ENCODE measurements at regions not wholly inside any gene's neighbourhood (a gene's known extent, or its start where the extent isn't known, plus 50 kb on each side); places are given as distances from the start of the nearest gene placed in this dataset.

- Mint-ChIP-seq H3K4me3 (peak overlapping the region; percentile 60), H3K27me3 (peaks cover 0 to 6% of the 10 kb centered on the region in 2 donors), H3K4me1 (ENCODE audit: low read depth in 2 of 2) (peaks cover 8 to 36% of the 10 kb centered on the region in 2 donors), H3K9me3 (no peaks in the 10 kb centered on the region), H3K27ac (peak overlapping the region; percentile 68 to 75), H3K36me3 (no peaks in the 10 kb centered on the region)
- DNase-seq (ENCODE audit: low spot score) (no peak), ATAC-seq (no peak)
Observed at GRCh38 chr13:99027661-99028425, 50.0 kb upstream of the DOCK9 start.

- peaks cover 8 to 32% of the 10 kb centered on the region in 2 donors for H3K4me1 Mint-ChIP-seq (ENCODE audit: low read depth in 2 of 2)
- H3K27ac Mint-ChIP-seq = no peak overlapping the region
Observed at GRCh38 chr13:99028890-99029289, 51.0 kb upstream of the DOCK9 start.

DNA sequence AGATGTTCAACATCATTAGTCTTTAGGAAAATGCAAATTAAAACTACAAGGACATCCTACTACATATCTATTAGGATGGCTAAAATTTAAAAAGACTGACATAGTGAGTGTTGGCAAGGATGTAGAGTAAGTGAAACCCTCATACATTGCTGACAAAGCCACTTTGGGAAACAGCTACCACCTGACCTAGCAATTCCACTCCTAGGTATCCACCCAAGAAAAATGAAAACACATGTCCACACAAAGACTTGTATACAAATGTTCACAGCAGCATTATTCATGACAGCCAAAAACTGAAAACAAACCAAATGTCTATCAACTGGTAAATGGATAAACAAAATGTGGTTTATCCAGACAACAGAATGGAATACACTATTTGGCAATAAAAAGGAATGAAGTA is 51.7 kb upstream of the DOCK9 start:
- no peaks in the 10 kb centered on the region for H3K36me3 Mint-ChIP-seq

More at GRCh38 chr13:99028890-99029289, 51.0 kb upstream of the DOCK9 start:
- Mint-ChIP-seq H3K36me3 (no peaks in the 10 kb centered on the region), H3K9me3 (no peaks in the 10 kb centered on the region), H3K27me3 (peaks cover 0 to 6% of the 10 kb centered on the region in 2 donors), H3K4me3 (no peak overlapping the region)
- DNase-seq (ENCODE audit: low spot score) (peak; percentile 65), ATAC-seq (peak; percentile 50 to 89)

DNA sequence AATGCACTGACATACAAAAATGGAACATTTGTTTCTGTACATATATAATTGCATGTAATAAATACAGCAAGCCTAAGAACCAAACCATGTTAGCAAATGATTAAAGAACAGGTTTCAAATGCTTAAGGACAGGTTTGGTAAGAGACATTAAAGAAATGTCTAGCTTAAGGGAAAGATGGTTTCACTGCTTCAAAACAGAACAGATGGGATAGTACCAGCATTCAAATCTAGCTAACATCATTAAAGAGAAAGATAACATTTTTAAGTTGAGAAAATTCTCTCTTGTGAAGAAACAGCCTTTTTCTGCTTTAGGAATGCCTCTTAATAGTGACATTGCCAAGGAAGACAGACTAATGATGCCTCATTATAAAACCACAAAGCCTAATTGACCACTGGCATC is 52.5 kb upstream of the DOCK9 start:
- H3K4me3 Mint-ChIP-seq = no peak overlapping the region

More for the DNA sequence above, 51.7 kb upstream of the DOCK9 start:
- Mint-ChIP-seq H3K27ac (no peak overlapping the region), H3K4me3 (no peak overlapping the region), H3K27me3 (peaks cover 0 to 9% of the 10 kb centered on the region in 2 donors), H3K9me3 (no peaks in the 10 kb centered on the region), H3K4me1 (ENCODE audit: low read depth in 2 of 2) (peaks cover 8 to 32% of the 10 kb centered on the region in 2 donors)
- ATAC-seq (no peak), DNase-seq (ENCODE audit: low spot score) (no peak)

DNA sequence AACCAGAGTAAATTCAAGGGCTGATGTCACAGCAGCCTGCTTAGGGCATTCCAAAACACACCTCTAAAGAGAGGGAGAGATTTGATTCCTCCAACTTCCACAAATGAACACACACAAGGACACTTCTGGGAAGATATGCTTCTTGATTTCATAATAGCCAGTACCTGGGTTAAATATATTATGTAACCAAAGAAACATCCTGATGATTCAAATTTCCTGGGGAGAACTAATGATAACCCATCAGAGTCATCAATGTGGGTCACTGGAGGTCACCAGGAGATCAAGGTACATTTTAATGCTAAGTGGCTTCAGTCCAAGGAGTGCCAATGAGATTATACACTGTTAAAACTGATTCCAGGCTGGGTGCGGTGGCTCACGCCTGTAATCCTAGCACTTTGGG is 54.0 kb upstream of the DOCK9 start:
- DNase-seq (ENCODE audit: low spot score) (no peak), ATAC-seq (no peak)
- Mint-ChIP-seq H3K36me3 (no peaks in the 10 kb centered on the region), H3K4me1 (ENCODE audit: low read depth in 2 of 2) (peaks cover 8 to 15% of the 10 kb centered on the region in 2 donors), H3K27ac (no peak overlapping the region), H3K9me3 (no peaks in the 10 kb centered on the region), H3K27me3 (peaks cover 0 to 9% of the 10 kb centered on the region in 2 donors), H3K4me3 (no peak overlapping the region)

More for the DNA sequence above, 52.5 kb upstream of the DOCK9 start:
- no peak for DNase-seq (ENCODE audit: low spot score)
- Mint-ChIP-seq H3K27me3 (peaks cover 0 to 9% of the 10 kb centered on the region in 2 donors), H3K36me3 (no peaks in the 10 kb centered on the region), H3K27ac (no peak overlapping the region), H3K4me1 (ENCODE audit: low read depth in 2 of 2) (peaks cover 8 to 27% of the 10 kb centered on the region in 2 donors), H3K9me3 (no peaks in the 10 kb centered on the region)
- no peak for ATAC-seq

DNA sequence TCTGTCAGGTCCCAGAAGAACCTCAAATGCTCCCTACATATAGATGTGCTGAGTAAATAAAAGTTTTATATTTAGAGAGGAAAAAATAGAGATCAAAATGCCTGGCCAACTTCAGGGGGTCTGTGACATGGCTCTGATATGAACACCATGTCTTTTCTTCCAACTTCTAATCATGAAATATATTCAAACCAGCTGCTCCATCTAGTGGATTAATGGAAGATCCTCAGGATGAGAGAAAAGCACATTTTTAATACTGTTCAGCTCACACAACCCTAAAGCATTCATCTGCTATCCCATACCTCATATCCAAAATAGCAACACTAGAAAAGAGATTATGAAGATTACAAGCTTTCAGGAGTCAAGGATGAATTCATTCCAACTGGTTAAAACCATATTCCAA is 56.0 kb upstream of the DOCK9 start:
- Mint-ChIP-seq H3K27ac (peak overlapping the region in 1 of 2 donors; percentile 32), H3K27me3 (peaks cover 7 to 9% of the 10 kb centered on the region in 2 donors), H3K9me3 (no peaks in the 10 kb centered on the region), H3K36me3 (no peaks in the 10 kb centered on the region), H3K4me3 (no peak overlapping the region), H3K4me1 (ENCODE audit: low read depth in 2 of 2) (peaks cover 0 to 3% of the 10 kb centered on the region in 2 donors)
- no peak for ATAC-seq
- no peak for DNase-seq (ENCODE audit: low spot score)

- DNase-seq (ENCODE audit: low spot score) (no peak), ATAC-seq (no peak)
- H3K4me1 Mint-ChIP-seq (ENCODE audit: low read depth in 2 of 2) = no peaks in the 10 kb centered on the region
- H3K9me3 Mint-ChIP-seq = no peaks in the 10 kb centered on the region
- H3K27ac Mint-ChIP-seq = peak overlapping the region in 1 of 2 donors; percentile 32
- no peak overlapping the region for H3K4me3 Mint-ChIP-seq
- H3K27me3 Mint-ChIP-seq = peaks cover 7 to 9% of the 10 kb centered on the region in 2 donors
- H3K36me3 Mint-ChIP-seq = no peaks in the 10 kb centered on the region
Observed at GRCh38 chr13:99034333-99035085, 56.6 kb upstream of the DOCK9 start.

- peaks cover 7 to 9% of the 10 kb centered on the region in 2 donors for H3K27me3 Mint-ChIP-seq
- no peak for DNase-seq (ENCODE audit: low spot score)
- H3K9me3 Mint-ChIP-seq = no peaks in the 10 kb centered on the region
- no peaks in the 10 kb centered on the region for H3K36me3 Mint-ChIP-seq
- peaks cover under 1% of the 10 kb centered on the region in 2 donors for H3K4me1 Mint-ChIP-seq (ENCODE audit: low read depth in 2 of 2)
- H3K27ac Mint-ChIP-seq = no peak overlapping the region
- H3K4me3 Mint-ChIP-seq = no peak overlapping the region
- no peak for ATAC-seq
Observed at GRCh38 chr13:99035715-99036114, 57.9 kb upstream of the DOCK9 start.

- no peak overlapping the region for H3K27ac Mint-ChIP-seq
- no peak for ATAC-seq
- no peak overlapping the region for H3K4me3 Mint-ChIP-seq
- no peak for DNase-seq (ENCODE audit: low spot score)
- H3K4me1 Mint-ChIP-seq (ENCODE audit: low read depth in 2 of 2) = peaks cover 12 to 19% of the 10 kb centered on the region in 2 donors
- no peaks in the 10 kb centered on the region for H3K36me3 Mint-ChIP-seq
- H3K9me3 Mint-ChIP-seq = no peaks in the 10 kb centered on the region
- H3K27me3 Mint-ChIP-seq = peaks cover 7 to 12% of the 10 kb centered on the region in 2 donors
Observed at GRCh38 chr13:99037756-99038155, 59.9 kb upstream of the DOCK9 start.

GRCh38 chr13:99039718-99040280 is 61.9 kb upstream of the DOCK9 start:
- Mint-ChIP-seq H3K27me3 (peaks cover 7 to 8% of the 10 kb centered on the region in 2 donors), H3K27ac (no peak overlapping the region), H3K4me1 (ENCODE audit: low read depth in 2 of 2) (peaks cover 28 to 38% of the 10 kb centered on the region in 2 donors), H3K4me3 (no peak overlapping the region), H3K36me3 (no peaks in the 10 kb centered on the region), H3K9me3 (no peaks in the 10 kb centered on the region)
- no peak for ATAC-seq
- DNase-seq (ENCODE audit: low spot score) = no peak

- Mint-ChIP-seq H3K27me3 (peaks cover 7 to 10% of the 10 kb centered on the region in 2 donors), H3K9me3 (no peaks in the 10 kb centered on the region), H3K4me3 (no peak overlapping the region), H3K27ac (no peak overlapping the region), H3K36me3 (no peaks in the 10 kb centered on the region), H3K4me1 (ENCODE audit: low read depth in 2 of 2) (peaks cover 35 to 46% of the 10 kb centered on the region in 2 donors)
- DNase-seq (ENCODE audit: low spot score) (no peak), ATAC-seq (no peak)
Observed at GRCh38 chr13:99040536-99041131, 62.8 kb upstream of the DOCK9 start.

DNA sequence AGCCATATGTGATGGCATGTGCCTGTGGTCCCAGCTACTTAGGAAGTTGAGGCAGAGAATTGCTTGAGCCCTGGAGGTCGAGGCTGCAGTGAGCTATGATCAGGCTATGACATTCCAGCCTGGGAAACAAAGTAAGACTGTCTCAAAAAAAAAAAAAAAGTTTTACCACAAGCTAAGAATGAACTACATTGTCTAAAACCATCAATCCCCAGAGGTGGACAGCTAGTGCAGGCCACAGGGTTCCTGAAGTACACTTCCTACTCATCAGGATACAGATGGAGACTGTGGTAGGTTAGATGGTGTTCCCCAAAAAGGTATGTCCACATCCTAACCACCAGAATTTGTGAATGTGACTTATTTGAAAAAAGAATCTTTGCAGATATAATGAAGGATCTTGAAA is 63.5 kb upstream of the DOCK9 start:
- Mint-ChIP-seq H3K27ac (no peak overlapping the region), H3K36me3 (no peaks in the 10 kb centered on the region), H3K27me3 (peaks cover 7 to 10% of the 10 kb centered on the region in 2 donors), H3K9me3 (no peaks in the 10 kb centered on the region), H3K4me3 (no peak overlapping the region), H3K4me1 (ENCODE audit: low read depth in 2 of 2) (peaks cover 40 to 53% of the 10 kb centered on the region in 2 donors)
- DNase-seq (ENCODE audit: low spot score) = no peak
- no peak for ATAC-seq

GRCh38 chr13:99041788-99042187 is 63.9 kb upstream of the DOCK9 start:
- H3K9me3 Mint-ChIP-seq = no peaks in the 10 kb centered on the region
- H3K4me1 Mint-ChIP-seq (ENCODE audit: low read depth in 2 of 2) = peaks cover 45 to 58% of the 10 kb centered on the region in 2 donors
- DNase-seq (ENCODE audit: low spot score) (no peak), ATAC-seq (no peak)
- H3K36me3 Mint-ChIP-seq = no peaks in the 10 kb centered on the region
- no peak overlapping the region for H3K4me3 Mint-ChIP-seq
- H3K27me3 Mint-ChIP-seq = peaks cover 7 to 10% of the 10 kb centered on the region in 2 donors
- no peak overlapping the region for H3K27ac Mint-ChIP-seq

Data from natural killer cell treated with Interleukin-12 subunit alpha and Interleukin-12 subunit beta and Interleukin-15 and Interleukin-18, amount 100 ng/mL, for 72 hours (primary cell).